H9 (cell line): ENCODE measurements at regions not wholly inside any gene's neighbourhood (a gene's known extent, or its start where the extent isn't known, plus 50 kb on each side); places are given as distances from the start of the nearest gene placed in this dataset.

Source experiments
- DNase-seq: peaks from one replicate; pipeline ENCODE4 v3.0.0-alpha.2; 2017
- H2AFZ ChIP-seq: one replicate; pipeline ENCODE4 v1.6.1; 2013; ENCODE audit warnings: mild to moderate bottlenecking, low read length, control low read depth, moderate library complexity
- H2AK5ac ChIP-seq: 2 replicates; pipeline ENCODE4 v1.6.1; 2013; ENCODE audit warnings: low read length, control low read depth, mixed read lengths; ENCODE audit not compliant: insufficient read length
- H2BK120ac ChIP-seq: one replicate; pipeline ENCODE4 v1.6.1; 2013; ENCODE audit warnings: low read depth, mild to moderate bottlenecking, low read length, control low read depth, inconsistent platforms; ENCODE audit not compliant: poor library complexity, severe bottlenecking
- H2BK12ac ChIP-seq: 2 replicates; pipeline ENCODE4 v1.6.1; 2013; ENCODE audit warnings: low read length, control low read depth, mixed read lengths, low read depth; ENCODE audit not compliant: insufficient read length
- H2BK15ac ChIP-seq: 2 replicates; pipeline ENCODE4 v1.6.1; 2013; ENCODE audit warnings: low read depth, low read length, control low read depth
- H2BK20ac ChIP-seq: one replicate; pipeline ENCODE4 v1.6.1; 2013; ENCODE audit warnings: low read depth, mild to moderate bottlenecking, low read length, control low read depth, inconsistent platforms; ENCODE audit not compliant: poor library complexity, severe bottlenecking
- H2BK5ac ChIP-seq: 2 replicates; pipeline ENCODE4 v1.6.1; 2013; ENCODE audit warnings: low read length, control low read depth, mixed read lengths; ENCODE audit not compliant: insufficient read length
- H3K14ac ChIP-seq: 2 replicates; pipeline ENCODE4 v1.6.1; 2013; ENCODE audit warnings: low read length, control low read depth; ENCODE audit not compliant: insufficient read depth
- H3K18ac ChIP-seq: 2 replicates; pipeline ENCODE4 v1.6.1; 2013; ENCODE audit warnings: low read depth, mild to moderate bottlenecking, mixed read lengths, low read length, control low read depth; ENCODE audit not compliant: insufficient read length
- H3K23ac ChIP-seq: 2 replicates; pipeline ENCODE4 v1.6.1; 2013; ENCODE audit warnings: low read length, control low read depth, mixed read lengths, low read depth; ENCODE audit not compliant: insufficient read length
- H3K23me2 ChIP-seq: 2 replicates; pipeline ENCODE4 v1.6.1; 2013; ENCODE audit warnings: low read depth, mild to moderate bottlenecking, mixed read lengths, low read length, control low read depth; ENCODE audit not compliant: insufficient read length, poor library complexity, severe bottlenecking
- H3K27ac ChIP-seq: 2 replicates; pipeline ENCODE4 v1.5.1; 2013; ENCODE audit warnings: low read length, control low read depth, mixed read lengths, low read depth; ENCODE audit not compliant: insufficient read length
- H3K27me3 ChIP-seq: 2 replicates; pipeline ENCODE4 v1.6.1; 2013; ENCODE audit warnings: low read length, control low read depth, inconsistent platforms; ENCODE audit not compliant: insufficient read depth
- H3K4ac ChIP-seq: 2 replicates; pipeline ENCODE4 v1.6.1; 2013; ENCODE audit warnings: low read depth, mild to moderate bottlenecking, control low read depth, inconsistent platforms, low read length, moderate library complexity
- H3K4me1 ChIP-seq: 2 replicates; pipeline ENCODE4 v1.6.1; 2013; ENCODE audit warnings: low read length, control low read depth, inconsistent platforms; ENCODE audit not compliant: insufficient read depth
- H3K4me2 ChIP-seq: 2 replicates; pipeline ENCODE4 v1.6.1; 2013; ENCODE audit warnings: low read length, control low read depth, mixed read lengths; ENCODE audit not compliant: insufficient read length, insufficient read depth
- H3K56ac ChIP-seq: 2 replicates; pipeline ENCODE4 v1.6.1; 2013; ENCODE audit warnings: low read depth, mild to moderate bottlenecking, mixed read lengths, low read length, control low read depth; ENCODE audit not compliant: insufficient read length
- H3K79me1 ChIP-seq: 2 replicates; pipeline ENCODE4 v1.6.1; 2013; ENCODE audit warnings: low read depth, mild to moderate bottlenecking, moderate library complexity, low read length, control low read depth, inconsistent platforms; ENCODE audit not compliant: insufficient read depth, poor library complexity, severe bottlenecking
- H3K79me2 ChIP-seq: 2 replicates; pipeline ENCODE4 v1.6.1; 2013; ENCODE audit warnings: low read length, control low read depth, inconsistent platforms; ENCODE audit not compliant: insufficient read depth
- H3K9ac ChIP-seq: 2 replicates; pipeline ENCODE4 v1.6.1; 2013; ENCODE audit warnings: low read length, control low read depth, mixed read lengths; ENCODE audit not compliant: insufficient read length; ENCODE audit errors: extremely low read depth
- H3K9me3 ChIP-seq: one replicate; pipeline ENCODE4 v1.6.1; 2013; ENCODE audit warnings: low read depth, low read length, inconsistent platforms; ENCODE audit not compliant: control insufficient read depth
- H3T11ph ChIP-seq: one replicate; pipeline ENCODE4 v1.6.1; 2013; ENCODE audit warnings: mild to moderate bottlenecking, low read length, control low read depth, inconsistent platforms
- H4K20me1 ChIP-seq: one replicate; pipeline ENCODE4 v1.6.1; 2013; ENCODE audit not compliant: control insufficient read depth, insufficient read length, insufficient read depth
- H4K5ac ChIP-seq: 2 replicates; pipeline ENCODE4 v1.6.1; 2013; ENCODE audit warnings: low read depth, mild to moderate bottlenecking, mixed read lengths, low read length, control low read depth; ENCODE audit not compliant: insufficient read length
- H4K8ac ChIP-seq: replicated peaks from 2 replicates; pipeline ENCODE4 v1.6.1; 2013; ENCODE audit warnings: low read length, control low read depth, mixed read lengths, low read depth; ENCODE audit not compliant: insufficient read length
- H4K91ac ChIP-seq: 2 replicates; pipeline ENCODE4 v1.6.1; 2013; ENCODE audit warnings: low read depth, mild to moderate bottlenecking, moderate library complexity, mixed read lengths, low read length, control low read depth; ENCODE audit not compliant: insufficient read length
- H3K27ac Mint-ChIP-seq, 3 experiments: 2 replicates in 2 of 3; 3 replicates in 1 of 3; pipeline ENCODE4 v1.8.0; 2020 to 2021; ENCODE audit warnings: mixed read lengths in 3 of 3, mild to moderate bottlenecking in 1 of 3, moderate library complexity in 1 of 3
- H3K27me3 Mint-ChIP-seq: 2 replicates; pipeline ENCODE4 v1.8.0; 2021; ENCODE audit warnings: low read depth, mild to moderate bottlenecking, moderate library complexity, mixed read lengths
- H3K36me3 Mint-ChIP-seq, 3 experiments: 2 replicates in 2 of 3; 3 replicates in 1 of 3; pipeline ENCODE4 v1.8.0; 2020 to 2021; ENCODE audit warnings: low read depth in 3 of 3, mixed read lengths in 3 of 3; ENCODE audit not compliant: insufficient read depth in 1 of 3
- H3K4me1 Mint-ChIP-seq, 2 experiments: 2 replicates each; pipeline ENCODE4 v1.8.0; 2020; ENCODE audit warnings: mixed read lengths in 2 of 2
- H3K4me3 Mint-ChIP-seq, 2 experiments: 2 replicates in 1 of 2; 3 replicates in 1 of 2; pipeline ENCODE4 v1.8.0; 2020 to 2021; ENCODE audit warnings: mild to moderate bottlenecking in 2 of 2, mixed read lengths in 2 of 2, moderate library complexity in 1 of 2
- H3K9me3 Mint-ChIP-seq, 2 experiments: 2 replicates in 1 of 2; 3 replicates in 1 of 2; pipeline ENCODE4 v1.8.0; 2020; ENCODE audit warnings: mild to moderate bottlenecking in 2 of 2, mixed read lengths in 2 of 2, moderate library complexity in 1 of 2
- CTCF ChIP-seq: fragments of 200-600 bp; sonication (generic); conservative IDR thresholded peaks from 3 replicates; pipeline ENCODE4 v1.8.0; 2021; ENCODE audit warnings: antibody characterized with exemption, mild to moderate bottlenecking
- WGBS: extraction: QIAGEN DNeasy Blood & Tissue Kit; methylation state at CpG from one replicate; pipeline ENCODE4 v1.1.7; 2013; ENCODE audit warnings: missing lambda C conversion rate, low lambda C conversion rate, mixed read lengths; ENCODE audit not compliant: insufficient read length; ENCODE audit errors: extremely low coverage; 5-methylcytosine and 5-hydroxymethylcytosine counted together

DNA sequence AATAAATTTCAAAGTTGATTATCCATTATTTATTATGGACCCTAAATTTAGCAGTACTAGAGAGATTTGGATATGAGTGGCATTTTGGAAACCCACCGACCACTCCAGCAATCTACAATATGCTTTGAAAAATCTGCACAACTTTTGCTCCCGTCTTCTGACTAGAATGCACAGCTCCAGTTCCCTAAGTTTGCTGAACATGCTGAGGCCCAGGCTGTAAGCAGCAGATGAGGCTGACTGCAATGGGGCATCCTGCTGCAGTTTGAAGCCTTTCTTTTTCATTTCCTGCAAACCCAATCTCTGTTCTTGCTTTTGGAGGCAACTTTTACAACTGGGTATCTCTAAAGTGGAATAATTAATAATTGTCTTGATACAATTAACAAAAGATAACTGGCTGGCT is 405.8 kb downstream of the ATP23 start:
- H3K18ac ChIP-seq: no peak overlapping the region
- no peak overlapping the region for H2BK5ac ChIP-seq
- H3K27ac Mint-ChIP-seq: no peak overlapping the region
- no peak overlapping the region for H3K56ac ChIP-seq
- H3K27ac ChIP-seq: no peak overlapping the region
- no peak overlapping the region for H2BK15ac ChIP-seq
- no peak overlapping the region for H3K9ac ChIP-seq
- no peak overlapping the region for H3K4me2 ChIP-seq
- no peaks in the 10 kb centered on the region; a peak in 1 of 7 replicates for H3K36me3 Mint-ChIP-seq
- H3K14ac ChIP-seq: no peak overlapping the region
- no peak overlapping the region for H4K5ac ChIP-seq
- no peaks in the 10 kb centered on the region for H4K20me1 ChIP-seq
- H3T11ph ChIP-seq: no peak overlapping the region
- no peaks in the 10 kb centered on the region; the same call in 1 of the 2 replicates for H3K27me3 Mint-ChIP-seq
- peaks cover 0 to 6% of the 10 kb centered on the region in 2 experiments; a peak in 1 of 4 replicates for H3K4me1 Mint-ChIP-seq
- H3K9me3 Mint-ChIP-seq: no peaks in the 10 kb centered on the region; a peak in 1 of 5 replicates
- H3K4me3 Mint-ChIP-seq: no peak overlapping the region
- no peak overlapping the region for H2AFZ ChIP-seq
- no peak overlapping the region for H4K8ac ChIP-seq
- no peak overlapping the region for H2AK5ac ChIP-seq
- H3K79me1 ChIP-seq: no peaks in the 10 kb centered on the region
- no peak for DNase-seq
- H3K4ac ChIP-seq: no peak overlapping the region
- no peak for TF ChIP-seq CTCF
- H3K79me2 ChIP-seq: no peaks in the 10 kb centered on the region
- no peak overlapping the region for H2BK120ac ChIP-seq
- WGBS: no CpG with 5 or more reads among the region's 2 CpGs
- H2BK20ac ChIP-seq: no peak overlapping the region
- H3K27me3 ChIP-seq: no peaks in the 10 kb centered on the region
- H2BK12ac ChIP-seq: no peak overlapping the region
- no peak overlapping the region for H4K91ac ChIP-seq
- H3K9me3 ChIP-seq: no peaks in the 10 kb centered on the region
- H3K23ac ChIP-seq: no peak overlapping the region
- no peaks in the 10 kb centered on the region for H3K4me1 ChIP-seq
- peaks cover 3% of the 10 kb centered on the region for H3K23me2 ChIP-seq
